EH (cell line): ENCODE measurements at regions not wholly inside any gene's neighbourhood (a gene's known extent, or its start where the extent isn't known, plus 50 kb on each side); places are given as distances from the start of the nearest gene placed in this dataset.

Experiments
- DNase-seq: peaks from one replicate; pipeline ENCODE4 v3.0.0-alpha.2; 2015; ENCODE audit warnings: low read depth

DNA sequence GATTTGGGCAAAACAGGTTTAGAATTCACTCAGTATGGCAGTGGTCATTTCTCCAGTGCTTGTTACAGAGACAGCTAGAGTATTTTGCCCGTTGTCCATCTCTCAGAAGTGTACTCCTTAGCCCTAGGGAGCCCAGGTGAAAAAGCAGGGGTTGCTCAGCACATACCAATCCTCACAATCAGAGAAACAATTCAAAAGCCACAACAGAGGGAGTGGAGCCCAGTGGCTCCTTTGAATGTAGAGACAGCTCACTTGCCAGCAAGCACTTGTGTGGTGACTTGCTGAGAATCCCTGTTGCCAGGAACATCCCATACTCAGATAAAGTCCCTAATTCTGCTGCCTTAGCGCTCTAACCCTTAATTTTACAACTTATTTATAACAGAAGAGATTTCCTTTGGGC is 1488.3 kb downstream of the RPA4 start:
- DNase-seq: no peak

- no peak for DNase-seq
Observed at GRCh38 chrX:98379134-98379533, 1495.4 kb downstream of the RPA4 start.

GRCh38 chrX:98380106-98380505 is 1496.4 kb downstream of the RPA4 start:
- DNase-seq: no peak

DNA sequence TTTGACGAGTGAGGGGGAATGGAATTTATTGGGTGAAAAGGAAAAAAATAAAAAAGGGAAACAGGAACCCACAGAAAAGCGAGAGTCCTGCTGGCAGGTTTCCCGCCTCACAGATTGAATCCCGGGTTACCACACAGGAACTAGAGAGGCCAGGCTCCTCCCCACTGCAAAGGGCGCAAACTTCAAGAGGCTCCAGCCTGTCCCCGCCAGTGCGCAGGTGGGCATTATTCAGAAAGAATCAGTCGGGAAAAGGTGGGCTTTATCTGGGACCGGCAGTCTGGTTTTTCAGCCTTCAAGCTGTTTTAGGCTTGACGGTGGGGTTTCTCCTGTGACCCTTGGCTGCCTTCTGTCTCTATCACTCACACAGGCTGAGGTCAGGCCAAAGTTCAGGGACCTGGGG is 1496.8 kb downstream of the RPA4 start:
- no peak for DNase-seq

GRCh38 chrX:98398542-98398941 is 1514.8 kb downstream of the RPA4 start:
- no peak for DNase-seq

- DNase-seq: no peak
Observed at GRCh38 chrX:98405376-98405775, 1521.7 kb downstream of the RPA4 start.

- no peak for DNase-seq
Observed at GRCh38 chrX:98407584-98407983, 1523.9 kb downstream of the RPA4 start.

- DNase-seq: no peak
Observed at GRCh38 chrX:98409867-98410266, 1526.2 kb downstream of the RPA4 start.

DNA sequence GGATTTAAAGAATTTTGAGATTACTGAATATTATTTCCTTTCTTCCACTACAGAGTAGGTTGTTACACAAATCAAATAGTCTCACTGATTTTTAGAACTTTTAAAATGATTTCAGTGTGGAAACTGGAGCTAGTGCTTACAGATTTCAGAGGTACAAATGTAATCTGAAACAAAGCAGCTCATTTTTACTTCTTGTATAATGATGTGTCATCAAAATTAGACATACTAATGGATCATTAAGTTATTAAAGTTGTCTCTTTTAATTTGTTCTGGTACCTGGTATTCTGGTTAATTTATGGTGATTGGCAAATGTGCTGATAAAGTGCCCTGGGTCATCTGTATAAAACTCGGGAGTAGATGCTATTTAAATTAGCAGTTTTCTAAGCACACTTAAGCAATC is 1528.3 kb downstream of the RPA4 start:
- DNase-seq: no peak

DNA sequence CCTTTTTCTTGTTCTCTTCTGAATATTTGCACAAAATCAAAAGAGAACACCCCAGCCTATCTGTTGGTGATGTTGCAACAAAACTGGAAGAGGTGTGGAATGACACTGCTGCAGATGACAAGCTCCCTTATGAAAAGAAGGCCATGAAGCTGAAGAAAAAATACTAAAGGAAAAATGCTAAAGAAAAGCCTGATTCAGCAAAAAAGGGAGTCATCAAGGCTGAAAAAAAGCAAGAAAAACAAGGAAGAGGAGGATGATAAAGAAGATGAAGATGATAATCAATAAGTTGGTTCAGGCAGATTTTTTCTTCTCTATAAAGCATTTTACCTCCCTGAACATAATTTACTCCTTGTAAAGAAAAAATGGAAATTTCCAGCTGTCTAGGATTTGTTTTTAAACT is 1538.8 kb downstream of the RPA4 start:
- no peak for DNase-seq

DNA sequence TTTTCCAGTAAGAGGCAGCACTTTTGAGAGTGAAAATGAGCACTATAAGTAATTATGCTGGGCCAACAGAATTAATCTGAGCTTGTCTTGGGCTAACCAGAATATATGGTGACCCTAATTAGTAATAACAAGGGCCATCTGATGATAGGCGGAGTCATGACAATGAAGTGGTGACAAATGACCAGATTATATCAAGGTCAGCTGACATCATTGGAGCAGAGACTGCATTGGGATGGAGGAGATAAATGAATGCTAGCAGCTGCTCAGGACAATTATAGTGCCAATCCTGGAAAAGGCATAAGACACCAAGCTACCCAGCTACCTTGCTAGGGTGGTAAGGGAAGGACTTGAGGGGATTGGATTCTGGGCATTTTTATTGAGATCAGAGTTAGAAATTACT is 1548.7 kb downstream of the RPA4 start:
- DNase-seq: no peak

DNA sequence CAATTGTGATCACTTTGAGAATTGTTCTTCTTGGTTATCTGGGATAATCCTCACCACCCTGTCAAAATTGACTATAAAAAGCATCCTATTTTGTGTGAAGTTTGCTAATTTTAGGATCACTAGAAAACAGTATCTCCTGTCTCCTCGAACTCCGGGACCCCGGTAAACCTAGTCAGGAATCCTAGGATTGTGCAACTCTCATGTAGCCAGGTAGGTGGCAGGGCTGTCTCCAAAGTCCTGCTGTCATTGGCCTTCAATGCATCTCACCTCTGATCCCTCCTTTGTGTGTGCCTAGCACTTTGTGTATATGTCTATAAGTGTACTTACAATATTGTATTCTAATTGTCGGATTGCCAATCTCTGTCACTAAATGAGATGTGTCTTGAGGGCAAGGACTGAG is 1564.8 kb downstream of the RPA4 start:
- no peak for DNase-seq

GRCh38 chrX:98452456-98452855 is 1568.7 kb downstream of the RPA4 start:
- DNase-seq: no peak

DNA sequence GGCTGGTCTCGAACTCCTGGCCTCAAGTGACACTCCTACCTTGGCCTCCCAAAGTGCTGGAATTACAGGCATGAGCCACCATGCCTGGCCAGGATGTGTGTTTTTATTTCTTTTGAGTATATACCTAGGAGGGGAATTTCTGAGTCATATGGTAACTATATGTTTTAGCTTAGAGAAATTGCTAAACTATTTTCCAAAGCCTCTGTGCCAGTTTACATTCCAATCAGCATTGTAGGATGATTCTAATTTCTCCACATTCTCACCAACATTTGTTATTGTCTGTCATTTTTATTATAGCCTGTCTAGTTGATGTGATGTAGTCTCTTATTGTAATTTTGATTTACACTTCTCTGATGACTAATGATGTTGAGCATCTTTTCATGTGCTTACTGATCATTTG is 1576.0 kb downstream of the RPA4 start:
- peak; percentile 0 for DNase-seq

DNA sequence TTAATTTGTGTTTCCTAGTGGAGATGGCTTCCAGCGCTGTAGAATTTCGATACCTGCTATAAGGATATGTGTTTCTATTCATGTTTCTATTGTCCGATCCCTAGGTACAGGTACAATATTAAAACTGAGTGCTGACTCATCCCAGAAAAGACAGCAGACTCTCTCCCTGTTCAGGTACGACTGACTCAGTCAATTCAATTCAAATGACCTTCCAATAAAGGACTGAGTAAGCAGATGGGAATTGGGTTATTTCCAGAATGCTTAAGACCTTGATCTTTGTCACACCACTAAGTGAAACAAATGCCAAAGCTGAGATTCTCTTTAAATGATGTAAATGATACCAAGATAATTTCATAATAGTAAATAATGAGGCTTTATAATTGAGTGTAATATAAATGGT is 1596.9 kb downstream of the RPA4 start:
- no peak for DNase-seq

DNA sequence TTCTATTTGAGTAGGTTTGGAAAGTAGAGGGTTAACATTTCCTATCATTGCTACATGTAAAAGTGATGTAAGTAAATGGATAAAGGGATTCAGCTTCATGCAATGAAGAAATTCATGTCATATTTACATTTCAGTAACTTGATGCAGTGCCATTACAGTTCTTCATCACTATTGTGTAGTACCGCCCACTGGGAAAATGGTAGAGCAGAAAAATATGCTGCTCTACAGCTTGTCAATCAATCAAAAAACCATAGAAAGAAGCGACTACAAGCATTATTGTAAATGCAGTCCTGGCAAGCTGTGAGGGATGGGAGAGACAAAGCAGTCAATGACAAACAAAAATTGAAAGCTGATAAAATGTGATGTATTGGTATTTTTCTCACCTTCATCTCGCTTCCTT is 1597.9 kb downstream of the RPA4 start:
- no peak for DNase-seq

DNA sequence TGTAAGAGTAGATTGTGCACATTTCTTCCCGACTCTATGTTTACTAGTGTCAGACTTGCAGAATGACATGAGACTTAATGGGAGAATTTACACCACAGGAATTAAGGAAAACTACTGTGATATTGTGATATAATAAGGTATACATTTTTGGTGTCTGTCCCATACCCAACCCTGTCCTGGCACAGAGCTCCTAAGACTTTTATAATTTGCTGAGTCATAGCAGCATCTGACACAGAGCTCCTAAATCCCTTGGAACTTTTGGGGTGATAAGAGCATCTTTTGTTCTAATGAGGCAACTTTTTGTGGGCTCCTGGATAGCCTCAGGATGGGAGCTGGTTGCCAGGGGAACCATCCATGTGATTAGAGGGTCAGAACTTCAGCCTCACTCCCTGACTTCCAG is 1607.0 kb downstream of the RPA4 start:
- DNase-seq: no peak

DNA sequence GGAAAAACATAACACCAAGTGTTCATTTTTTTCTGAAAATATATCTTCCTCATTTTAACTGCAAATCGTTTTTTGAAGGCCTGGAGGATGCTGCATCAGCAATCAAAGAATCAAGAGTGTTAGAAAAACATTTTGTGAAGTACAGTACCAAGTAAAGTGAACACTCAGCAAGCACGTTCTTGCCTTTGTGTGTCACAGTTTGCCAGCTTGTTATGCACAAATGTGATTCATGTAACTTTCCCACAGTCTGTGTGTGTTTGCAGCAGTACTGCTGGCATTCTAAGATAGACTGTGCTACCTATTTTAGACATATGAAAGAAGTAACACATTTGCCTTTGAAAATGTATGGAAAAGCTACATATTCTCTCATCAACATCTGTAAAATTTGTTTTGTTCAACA is 1617.7 kb downstream of the RPA4 start:
- no peak for DNase-seq

GRCh38 chrX:98506907-98507306 is 1623.2 kb downstream of the RPA4 start:
- DNase-seq: no peak

- no peak for DNase-seq
Observed at GRCh38 chrX:98514032-98514431, 1630.3 kb downstream of the RPA4 start.

DNA sequence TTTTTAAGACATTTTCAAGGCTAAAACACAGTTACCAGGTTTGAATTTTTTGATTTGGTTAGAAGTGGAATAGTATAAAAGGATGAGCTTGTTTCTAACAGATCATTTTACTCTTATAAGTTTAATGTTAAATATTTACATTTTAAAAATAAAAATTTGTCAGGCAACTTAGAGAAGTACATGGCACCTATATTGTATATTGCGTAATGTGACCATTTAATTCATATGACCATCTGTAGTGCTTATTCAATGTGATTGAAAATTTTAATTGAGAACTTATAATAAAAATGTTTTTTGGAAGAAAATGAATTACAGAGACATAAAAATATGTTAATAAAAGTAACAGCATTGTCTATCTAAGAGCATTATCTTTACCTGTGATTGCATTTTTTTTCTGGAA is 1632.4 kb downstream of the RPA4 start:
- DNase-seq: no peak

GRCh38 chrX:98523026-98523425 is 1639.3 kb downstream of the RPA4 start:
- DNase-seq: no peak

- no peak for DNase-seq
Observed at GRCh38 chrX:98523521-98523920, 1639.8 kb downstream of the RPA4 start.

DNA sequence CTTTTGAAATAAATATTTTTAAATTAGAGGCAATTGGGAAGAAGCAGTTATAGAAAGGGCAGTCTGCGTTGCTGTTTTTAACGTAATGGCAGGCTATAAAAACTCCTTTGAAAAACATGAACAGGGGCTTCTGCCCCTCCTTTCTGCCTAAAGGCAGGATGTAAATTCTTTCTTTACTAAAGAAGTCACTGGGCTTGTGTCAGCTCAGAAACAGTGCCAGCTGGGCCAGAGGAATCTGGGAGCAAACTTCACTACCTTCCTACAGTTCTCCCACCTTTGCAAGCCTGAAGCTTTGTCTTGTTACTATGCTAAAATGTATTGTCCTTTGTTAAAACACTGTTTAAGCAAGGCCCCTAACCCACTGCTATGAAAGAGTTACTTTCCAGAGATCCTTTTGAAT is 1664.8 kb downstream of the RPA4 start:
- DNase-seq: no peak

- no peak for DNase-seq
Observed at GRCh38 chrX:98568795-98569194, 1685.1 kb downstream of the RPA4 start.
